ENCODE measurements at regions not wholly inside any gene's neighbourhood (a gene's known extent, or its start where the extent isn't known, plus 50 kb on each side); places are given as distances from the start of the nearest gene placed in this dataset.

- Mint-ChIP-seq H3K27me3 (no peaks in the 10 kb centered on the region), H3K9me3 (no peaks in the 10 kb centered on the region), H3K36me3 (ENCODE audit: low read depth) (no peaks in the 10 kb centered on the region), H3K27ac (no peak overlapping the region), H3K4me1 (no peaks in the 10 kb centered on the region), H3K4me3 (no peak overlapping the region)
- POLR2A ChIA-PET: no interaction called here
- CTCF ChIA-PET: no interaction called here
- DNase-seq: no peak
Measured at GRCh38 chr6:150651808-150652470, 52.3 kb downstream of the PLEKHG1 start.

DNA sequence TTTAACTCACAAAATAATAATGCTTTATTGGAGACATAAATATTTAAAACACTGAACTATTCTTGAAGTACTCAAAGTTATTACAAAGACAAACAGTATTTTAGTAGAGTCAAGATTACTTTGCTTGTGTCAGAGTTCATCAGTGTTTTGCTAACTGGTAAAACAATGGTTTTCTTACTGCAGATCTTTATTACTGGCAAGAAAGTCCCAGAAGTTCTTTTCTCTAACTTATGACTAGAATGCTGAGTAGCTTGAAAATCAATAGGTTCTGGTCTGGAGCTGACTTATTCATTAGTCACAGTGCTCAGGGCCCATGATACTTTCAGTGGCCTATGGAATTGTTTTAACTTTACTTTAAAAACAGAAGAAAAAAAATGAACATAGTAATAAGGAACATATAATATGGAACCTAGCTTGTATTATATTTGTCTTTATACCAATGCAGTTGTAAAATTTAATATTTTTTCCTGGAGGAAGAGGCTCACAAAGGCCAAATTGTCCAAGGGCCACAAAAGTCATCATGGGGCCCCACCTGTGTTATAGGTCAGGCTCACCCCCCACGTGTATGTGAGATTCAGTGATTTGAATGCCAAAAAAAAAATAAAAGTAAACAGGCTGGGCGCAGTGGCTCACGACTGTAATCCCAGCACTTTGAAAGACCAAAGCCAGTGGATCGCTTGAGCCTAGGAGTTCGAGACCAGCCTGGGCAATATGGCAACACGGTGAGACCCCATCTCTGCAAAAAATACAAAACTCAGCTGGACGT is 53.3 kb downstream of the PLEKHG1 start:
- H3K27me3 Mint-ChIP-seq: no peaks in the 10 kb centered on the region
- no peaks in the 10 kb centered on the region for H3K9me3 Mint-ChIP-seq
- H3K36me3 Mint-ChIP-seq (ENCODE audit: low read depth): no peaks in the 10 kb centered on the region
- no peak overlapping the region for H3K27ac Mint-ChIP-seq
- ChIA-PET CTCF (no interaction called here), POLR2A (no interaction called here)
- H3K4me1 Mint-ChIP-seq: no peaks in the 10 kb centered on the region
- H3K4me3 Mint-ChIP-seq: no peak overlapping the region
- DNase-seq: no peak

GRCh38 chr6:150654608-150655007 is 54.9 kb downstream of the PLEKHG1 start:
- ChIA-PET POLR2A (no interaction called here), CTCF (no interaction called here)
- H3K36me3 Mint-ChIP-seq (ENCODE audit: low read depth): no peaks in the 10 kb centered on the region
- no peaks in the 10 kb centered on the region for H3K9me3 Mint-ChIP-seq
- no peak overlapping the region for H3K4me3 Mint-ChIP-seq
- H3K27me3 Mint-ChIP-seq: peaks cover 2% of the 10 kb centered on the region
- H3K27ac Mint-ChIP-seq: no peak overlapping the region
- no peak for DNase-seq
- no peaks in the 10 kb centered on the region for H3K4me1 Mint-ChIP-seq

DNA sequence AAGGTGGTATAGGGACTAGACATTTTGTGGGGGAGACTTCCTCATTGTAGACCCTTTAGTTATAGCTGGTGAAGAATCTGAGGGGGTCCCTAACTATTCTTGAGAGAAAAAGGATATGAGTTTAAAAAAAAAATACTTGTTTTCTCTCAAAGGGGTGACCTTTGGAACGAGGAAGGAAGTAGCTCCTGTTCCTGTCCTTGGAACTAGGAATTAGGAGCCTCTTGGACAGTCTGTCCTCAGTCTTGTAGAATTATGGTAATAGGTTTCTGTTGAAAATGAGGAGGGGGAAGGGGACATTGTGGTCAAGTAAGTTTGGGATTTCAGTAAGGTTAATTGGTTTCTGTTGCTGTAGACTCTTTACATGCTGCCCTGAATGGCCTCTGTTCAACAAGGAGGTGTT is 56.5 kb downstream of the PLEKHG1 start:
- CTCF ChIA-PET: interaction anchor here (0.6 to 0.7 kb wide), 2 partner anchors 276 to 1742 kb away, joined by 4 read pairs; no protein-coding TSS in a partner anchor
- H3K27me3 Mint-ChIP-seq: peaks cover 3% of the 10 kb centered on the region
- POLR2A ChIA-PET: no interaction called here
- no peaks in the 10 kb centered on the region for H3K9me3 Mint-ChIP-seq
- no peak for DNase-seq
- H3K4me3 Mint-ChIP-seq: no peak overlapping the region
- no peaks in the 10 kb centered on the region for H3K4me1 Mint-ChIP-seq
- H3K36me3 Mint-ChIP-seq (ENCODE audit: low read depth): no peaks in the 10 kb centered on the region
- H3K27ac Mint-ChIP-seq: no peak overlapping the region

- CTCF ChIA-PET: interaction anchor here (1.0 to 1.4 kb wide), 2 partner anchors 10 to 62 kb away, joined by 3 to 4 read pairs; no protein-coding TSS in a partner anchor
Measured at GRCh38 chr6:150658421-150658820, 58.7 kb downstream of the PLEKHG1 start.

GRCh38 chr6:150659046-150659763 is 59.5 kb downstream of the PLEKHG1 start:
- no peak overlapping the region for H3K27ac Mint-ChIP-seq

More at GRCh38 chr6:150658421-150658820, 58.7 kb downstream of the PLEKHG1 start:
- Mint-ChIP-seq H3K4me3 (no peak overlapping the region), H3K9me3 (no peaks in the 10 kb centered on the region), H3K36me3 (ENCODE audit: low read depth) (no peaks in the 10 kb centered on the region), H3K4me1 (no peaks in the 10 kb centered on the region), H3K27me3 (peaks cover 3% of the 10 kb centered on the region), H3K27ac (no peak overlapping the region)
- POLR2A ChIA-PET: no interaction called here
- DNase-seq: no peak

DNA sequence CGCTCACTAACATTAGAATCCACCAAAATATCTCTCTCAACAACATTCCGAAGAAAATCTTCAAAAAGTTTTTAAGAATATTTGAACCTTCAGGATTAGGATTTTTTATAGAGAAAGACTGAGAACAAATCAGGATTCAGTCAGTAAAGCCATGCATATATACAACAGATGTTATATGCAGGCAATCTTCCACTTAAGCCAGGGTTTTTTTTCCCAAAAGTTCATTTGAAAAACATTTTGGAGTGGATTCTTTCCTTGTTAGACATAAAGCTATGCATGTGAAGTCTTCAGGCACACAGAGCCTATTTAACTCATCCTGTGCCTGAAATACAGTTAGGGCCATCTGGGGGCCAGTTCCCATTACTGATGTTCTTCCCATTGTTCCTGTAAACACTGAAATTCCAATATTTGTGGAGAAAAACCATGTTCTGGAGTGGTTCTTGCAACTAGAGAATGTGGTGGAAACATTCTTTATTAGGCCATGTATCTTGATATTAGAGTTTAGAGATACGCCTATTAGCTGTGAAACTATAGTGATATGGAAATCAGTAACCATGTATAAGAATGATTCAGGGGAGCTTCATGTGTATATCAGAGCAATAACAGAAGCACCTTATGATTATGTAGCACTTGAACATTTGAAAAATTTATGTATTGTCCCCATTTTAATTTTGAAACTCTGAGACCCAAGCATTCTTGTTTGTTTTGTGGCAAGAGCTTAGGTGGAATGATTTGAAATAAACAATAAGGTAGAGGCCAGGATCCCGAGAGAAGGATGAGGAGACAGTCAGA is 61.7 kb downstream of the PLEKHG1 start:
- H3K27me3 Mint-ChIP-seq: peaks cover 3% of the 10 kb centered on the region
- H3K4me3 Mint-ChIP-seq: no peak overlapping the region
- ChIA-PET CTCF (no interaction called here), POLR2A (interaction anchor here (0.7 kb wide), 1 partner anchor 306 kb away, joined by 3 read pairs; no protein-coding TSS in a partner anchor)
- DNase-seq: no peak
- peaks cover 3% of the 10 kb centered on the region for H3K9me3 Mint-ChIP-seq
- peaks cover 6% of the 10 kb centered on the region for H3K4me1 Mint-ChIP-seq
- no peaks in the 10 kb centered on the region for H3K36me3 Mint-ChIP-seq (ENCODE audit: low read depth)
- H3K27ac Mint-ChIP-seq: no peak overlapping the region

More at GRCh38 chr6:150659046-150659763, 59.5 kb downstream of the PLEKHG1 start:
- CTCF ChIA-PET: interaction anchor here (0.6 to 1.0 kb wide), 3 partner anchors 62 to 517 kb away, joined by 3 to 4 read pairs (median 3); no protein-coding TSS in a partner anchor
- Mint-ChIP-seq H3K36me3 (ENCODE audit: low read depth) (no peaks in the 10 kb centered on the region), H3K4me1 (no peaks in the 10 kb centered on the region), H3K27me3 (peaks cover 3% of the 10 kb centered on the region), H3K4me3 (no peak overlapping the region), H3K9me3 (no peaks in the 10 kb centered on the region)
- DNase-seq: no peak
- POLR2A ChIA-PET: interaction anchor here (0.7 kb wide), 1 partner anchor 10 kb away, joined by 3 read pairs; no protein-coding TSS in a partner anchor

DNA sequence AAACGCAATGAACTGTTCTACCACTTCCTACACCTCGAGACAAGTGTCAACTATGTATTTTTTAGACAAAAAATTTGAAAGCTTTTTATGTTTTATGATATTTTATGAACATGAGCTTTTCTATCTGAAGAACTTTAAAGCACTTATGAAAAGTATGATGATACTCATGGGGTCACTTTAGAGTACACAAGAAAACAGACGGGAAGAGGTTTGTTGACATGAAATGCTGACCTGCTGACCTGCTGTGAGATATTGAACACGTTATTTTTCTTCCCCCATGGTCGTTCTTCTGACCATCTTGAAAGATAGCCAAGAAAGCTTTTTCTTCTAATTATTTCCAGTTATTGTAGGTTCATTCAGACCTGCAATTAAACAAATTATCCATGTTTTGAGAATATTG is 63.1 kb downstream of the PLEKHG1 start:
- H3K4me1 Mint-ChIP-seq: peaks cover 10% of the 10 kb centered on the region
- no peaks in the 10 kb centered on the region for H3K36me3 Mint-ChIP-seq (ENCODE audit: low read depth)
- peaks cover 3% of the 10 kb centered on the region for H3K27me3 Mint-ChIP-seq
- no peak overlapping the region for H3K4me3 Mint-ChIP-seq
- DNase-seq: no peak
- peaks cover 3% of the 10 kb centered on the region for H3K9me3 Mint-ChIP-seq
- ChIA-PET CTCF (no interaction called here), POLR2A (interaction anchor here (0.6 kb wide), 1 partner anchor 157 kb away, joined by 6 read pairs; no protein-coding TSS in a partner anchor)
- no peak overlapping the region for H3K27ac Mint-ChIP-seq

- Mint-ChIP-seq H3K27ac (no peak overlapping the region), H3K9me3 (peaks cover 3% of the 10 kb centered on the region), H3K4me3 (no peak overlapping the region), H3K4me1 (peaks cover 16% of the 10 kb centered on the region), H3K27me3 (peaks cover 2% of the 10 kb centered on the region), H3K36me3 (ENCODE audit: low read depth) (no peaks in the 10 kb centered on the region)
- ChIA-PET CTCF (no interaction called here), POLR2A (no interaction called here)
- DNase-seq: no peak
Measured at GRCh38 chr6:150664091-150664490, 64.4 kb downstream of the PLEKHG1 start.

GRCh38 chr6:150666071-150666470 is 66.4 kb downstream of the PLEKHG1 start:
- no peak overlapping the region for H3K4me3 Mint-ChIP-seq
- H3K36me3 Mint-ChIP-seq (ENCODE audit: low read depth): no peaks in the 10 kb centered on the region
- H3K9me3 Mint-ChIP-seq: peaks cover 3% of the 10 kb centered on the region
- peak overlapping the region; percentile 64 for H3K27ac Mint-ChIP-seq
- H3K27me3 Mint-ChIP-seq: no peaks in the 10 kb centered on the region
- CTCF ChIA-PET: interaction anchor here (0.6 to 1.1 kb wide), 2 partner anchors 11 to 1974 kb away, joined by 3 read pairs; no protein-coding TSS in a partner anchor
- no peak for DNase-seq
- POLR2A ChIA-PET: no interaction called here
- H3K4me1 Mint-ChIP-seq: peaks cover 16% of the 10 kb centered on the region

DNA sequence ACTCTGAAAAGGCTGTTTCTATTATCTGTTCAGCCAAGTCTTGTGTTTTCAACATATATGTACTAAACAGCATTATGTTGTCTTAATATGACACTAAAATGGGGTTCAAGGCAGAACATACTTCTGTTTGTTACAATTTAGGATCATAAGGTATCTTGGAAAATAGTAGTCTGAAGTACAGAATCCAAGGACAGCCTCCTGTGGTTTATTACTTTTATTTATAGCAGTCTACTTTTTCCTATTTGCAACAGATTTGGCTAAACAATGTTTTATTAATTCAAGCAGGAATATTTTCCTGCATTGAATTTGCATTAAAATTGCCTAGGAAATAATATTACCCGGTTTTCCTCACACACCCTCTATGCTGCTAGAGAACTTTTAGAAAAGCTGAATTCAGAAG is 67.7 kb downstream of the PLEKHG1 start:
- CTCF ChIA-PET: interaction anchor here (0.6 kb wide), 1 partner anchor 49 kb away, joined by 3 read pairs; no protein-coding TSS in a partner anchor
- peak overlapping the region; percentile 86 for H3K27ac Mint-ChIP-seq

GRCh38 chr6:150667977-150668716 is 68.5 kb downstream of the PLEKHG1 start:
- CTCF ChIA-PET: interaction anchor here (0.5 to 1.4 kb wide), 3 partner anchors 10 to 252 kb away, joined by 3 to 4 read pairs (median 3); no protein-coding TSS in a partner anchor
- Mint-ChIP-seq H3K9me3 (peaks cover 3% of the 10 kb centered on the region), H3K4me3 (peak overlapping the region; percentile 14), H3K27ac (peak overlapping the region; percentile 86), H3K27me3 (peaks cover 2% of the 10 kb centered on the region), H3K36me3 (ENCODE audit: low read depth) (no peaks in the 10 kb centered on the region), H3K4me1 (peaks cover 17% of the 10 kb centered on the region)
- DNase-seq: no peak
- POLR2A ChIA-PET: no interaction called here

More for the DNA sequence above, 67.7 kb downstream of the PLEKHG1 start:
- no peaks in the 10 kb centered on the region for H3K36me3 Mint-ChIP-seq (ENCODE audit: low read depth)
- peaks cover 16% of the 10 kb centered on the region for H3K4me1 Mint-ChIP-seq
- H3K9me3 Mint-ChIP-seq: peaks cover 3% of the 10 kb centered on the region
- DNase-seq: no peak
- H3K4me3 Mint-ChIP-seq: peak overlapping the region; percentile 14
- H3K27me3 Mint-ChIP-seq: peaks cover 2% of the 10 kb centered on the region
- POLR2A ChIA-PET: no interaction called here

Data from activated CD4-positive, alpha-beta T cell treated with anti-CD3 and anti-CD28 coated beads, Interleukin-2, amount 10 ng/mL, durations not matched to agents 7 days and 5 days (primary cell).